ENCODE measurements at regions not wholly inside any gene's neighbourhood (a gene's known extent, or its start where the extent isn't known, plus 50 kb on each side); places are given as distances from the start of the nearest gene placed in this dataset.

DNA sequence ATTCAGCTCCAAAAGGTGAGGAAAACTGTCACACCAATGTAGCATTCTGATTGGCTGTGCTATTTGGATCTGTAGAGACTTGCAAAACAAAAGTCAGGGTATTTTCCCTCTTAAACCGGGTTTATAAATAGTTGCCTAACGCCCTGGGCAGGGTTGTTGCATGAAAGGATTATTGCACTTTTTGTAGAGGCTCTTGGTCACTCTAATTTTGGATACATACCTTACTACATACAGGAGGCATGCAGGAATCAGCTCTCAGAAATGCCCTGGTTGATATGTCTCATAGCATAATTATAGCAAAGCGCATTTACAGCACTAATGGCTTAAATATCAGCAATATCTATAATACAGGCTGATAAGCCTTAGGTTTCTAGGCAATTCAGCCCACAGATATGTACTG is 200.0 kb upstream of the GDNF start:
- Histone ChIP-seq H3K27ac (no peak overlapping the region), H3K4me3 (no peak overlapping the region)

DNA sequence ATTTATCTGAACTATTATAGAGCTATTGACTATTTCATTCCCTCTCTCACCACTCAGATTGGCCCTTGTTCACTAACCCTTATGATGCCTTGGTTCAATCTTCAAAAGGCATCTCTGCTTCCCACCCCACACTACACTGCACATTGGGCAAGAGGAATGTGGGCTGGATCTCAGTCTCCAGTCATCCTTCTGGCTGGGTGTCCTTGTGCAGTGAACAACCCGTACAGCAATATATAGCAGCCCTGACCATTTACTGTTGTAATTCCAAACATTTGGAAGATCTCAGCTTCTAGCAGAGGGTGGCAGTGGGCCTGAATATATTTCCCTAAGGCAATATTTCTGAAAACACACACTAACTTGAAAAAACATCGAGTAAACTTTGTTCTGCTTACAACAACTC is 199.2 kb upstream of the GDNF start:
- Histone ChIP-seq H3K27ac (no peak overlapping the region), H3K4me3 (no peak overlapping the region)

DNA sequence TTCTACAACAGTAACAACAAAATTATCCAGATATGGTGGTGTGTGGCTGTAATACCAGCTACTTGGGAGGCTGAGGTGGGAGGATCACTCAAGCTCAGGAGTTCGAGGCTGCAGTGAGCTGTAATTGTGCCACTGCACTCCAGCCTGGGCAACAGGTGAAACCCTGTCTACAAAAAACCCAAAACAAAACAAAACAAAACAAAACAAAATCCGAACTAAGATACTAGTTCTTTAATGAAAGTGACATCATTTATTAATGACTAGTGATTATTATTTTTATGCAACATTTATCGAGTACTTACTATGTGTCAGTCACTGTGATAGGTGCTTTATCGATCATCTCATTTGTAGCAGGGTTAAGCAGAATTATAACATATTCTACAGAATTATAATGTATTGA is 196.9 kb upstream of the GDNF start:
- no peak overlapping the region for H3K4me3 ChIP-seq
- no peak overlapping the region for H3K27ac ChIP-seq

DNA sequence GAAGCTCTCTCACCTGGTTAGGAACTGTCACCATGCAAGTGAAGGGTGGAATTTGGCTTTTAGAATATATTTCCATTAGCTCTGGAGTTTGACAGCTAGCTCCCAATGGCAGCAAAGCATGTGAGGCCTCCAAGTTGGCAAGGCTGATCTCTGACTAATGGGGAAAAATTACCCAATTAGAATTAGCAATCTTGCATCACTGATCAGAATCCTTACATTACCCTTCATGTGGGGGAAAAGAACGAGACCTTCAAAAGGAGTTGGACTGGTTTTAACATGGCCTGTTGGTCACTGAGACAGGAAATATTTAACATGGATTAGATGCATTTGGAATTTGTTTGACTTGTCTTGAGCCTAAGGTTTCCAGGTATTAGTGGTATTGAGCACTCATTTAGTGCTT is 192.3 kb upstream of the GDNF start:
- Histone ChIP-seq H3K27ac (no peak overlapping the region), H3K4me3 (no peak overlapping the region)

DNA sequence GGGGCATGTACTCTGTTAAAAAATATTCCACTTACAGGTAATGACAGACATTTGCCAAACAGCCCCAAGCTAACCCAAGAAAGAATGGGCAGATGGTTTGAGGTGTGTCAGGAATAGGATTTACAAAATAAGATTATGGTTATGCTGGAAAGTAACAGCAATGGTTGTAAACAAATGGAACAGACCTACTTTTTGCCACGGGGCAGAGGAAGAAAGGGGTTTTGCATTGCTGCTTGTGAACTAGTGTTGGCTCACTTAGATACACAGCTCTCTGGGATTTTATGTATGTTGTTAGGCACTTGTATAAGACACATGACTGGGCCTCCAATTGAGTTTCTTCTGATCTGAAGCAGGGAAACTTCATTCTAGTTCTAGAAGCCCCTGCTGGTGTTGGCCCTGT is 191.5 kb upstream of the GDNF start:
- Histone ChIP-seq H3K27ac (no peak overlapping the region), H3K4me3 (no peak overlapping the region)

DNA sequence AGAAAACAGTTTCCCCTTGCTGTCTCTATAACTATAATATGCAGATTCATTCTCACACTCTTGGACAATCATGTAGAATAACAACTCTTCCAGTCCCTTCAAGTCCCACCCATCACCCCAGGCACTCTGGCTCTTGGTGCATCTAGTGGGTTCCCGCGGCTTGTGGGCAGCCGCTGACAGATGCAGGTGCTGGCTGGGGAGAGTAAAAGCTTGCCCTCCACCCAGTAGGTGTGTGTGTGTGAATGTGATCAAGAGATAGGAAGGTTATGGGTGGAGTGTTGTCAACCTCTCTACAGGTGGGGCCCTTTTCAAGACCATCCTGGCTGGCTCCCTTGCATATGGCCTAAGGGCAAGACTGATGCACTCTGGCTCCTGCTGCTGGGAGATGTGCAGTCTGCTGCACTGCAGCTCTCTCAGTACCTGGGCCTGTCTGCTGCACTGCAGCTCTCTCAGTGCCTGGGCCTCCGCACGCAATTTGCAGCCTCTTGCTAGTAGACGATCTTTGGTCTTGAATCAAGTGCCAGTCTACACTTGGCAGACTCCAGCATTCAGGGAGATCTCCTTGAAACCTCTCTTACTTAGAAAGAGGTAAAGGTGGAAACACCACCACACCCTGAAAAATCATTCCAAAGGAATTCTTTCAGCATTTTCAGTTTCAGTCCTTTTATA is 189.7 kb upstream of the GDNF start:
- H3K4me3 ChIP-seq = no peak overlapping the region

DNA sequence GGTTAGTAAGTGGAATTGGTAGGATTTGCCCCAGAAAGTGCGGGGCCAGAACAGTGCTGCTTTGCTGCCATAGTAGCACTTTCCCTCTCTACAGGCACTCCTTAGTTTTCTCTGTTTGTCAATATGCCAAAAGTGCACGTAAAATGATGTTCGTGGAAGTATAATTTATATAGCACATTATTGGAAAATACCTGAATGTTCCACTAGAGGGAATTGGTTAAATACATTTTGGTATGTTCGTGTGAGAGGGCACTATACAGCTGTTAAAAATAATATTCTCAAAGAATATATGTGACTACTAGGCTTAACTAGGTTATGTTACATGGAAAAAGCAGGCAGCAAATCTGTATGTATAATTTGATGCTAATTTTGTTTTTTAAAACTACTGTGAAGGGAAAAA is 184.0 kb upstream of the GDNF start:
- Histone ChIP-seq H3K27ac (no peak overlapping the region), H3K4me3 (no peak overlapping the region)

More for the DNA sequence above, 189.7 kb upstream of the GDNF start:
- H3K27ac ChIP-seq = no peak overlapping the region

DNA sequence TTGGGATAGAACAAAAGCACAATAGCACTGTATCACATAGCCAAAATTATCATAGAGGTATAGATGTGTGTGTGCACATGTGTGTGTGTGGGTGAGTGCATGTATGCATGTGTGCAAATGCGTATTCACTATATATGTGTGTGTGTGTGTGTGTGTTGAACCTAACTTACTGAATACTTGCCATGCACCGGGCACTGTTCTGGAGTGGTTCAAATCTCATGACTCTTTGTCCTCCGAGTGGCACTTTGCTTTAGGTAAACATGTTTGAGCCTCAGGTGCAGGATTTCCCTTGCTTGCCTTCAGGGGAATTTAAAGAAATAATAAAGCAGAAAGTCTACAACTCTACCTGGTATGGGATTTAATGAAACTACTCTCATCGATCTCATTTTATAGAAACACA is 183.5 kb upstream of the GDNF start:
- Histone ChIP-seq H3K27ac (no peak overlapping the region), H3K4me3 (no peak overlapping the region)

DNA sequence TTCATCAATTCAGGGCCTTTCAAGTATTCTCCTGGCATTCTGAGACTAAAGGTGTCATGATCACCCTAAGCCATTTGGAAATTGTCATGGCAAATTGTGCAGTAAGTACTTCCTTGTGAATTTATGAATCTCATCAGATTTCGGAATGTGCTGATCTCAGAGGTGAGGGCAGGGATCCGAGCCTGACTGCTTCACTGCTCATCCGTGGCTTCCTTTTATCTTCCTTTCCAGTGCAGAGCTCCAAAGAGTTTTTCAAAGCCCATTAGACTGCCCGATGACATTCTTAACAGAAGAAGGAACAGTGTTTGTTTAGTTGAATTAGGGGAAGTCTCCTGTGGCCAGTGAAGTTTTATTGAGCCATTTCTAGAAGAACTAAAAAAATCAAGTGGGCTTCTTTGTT is 182.8 kb upstream of the GDNF start:
- Histone ChIP-seq H3K4me3 (no peak overlapping the region), H3K27ac (no peak overlapping the region)

DNA sequence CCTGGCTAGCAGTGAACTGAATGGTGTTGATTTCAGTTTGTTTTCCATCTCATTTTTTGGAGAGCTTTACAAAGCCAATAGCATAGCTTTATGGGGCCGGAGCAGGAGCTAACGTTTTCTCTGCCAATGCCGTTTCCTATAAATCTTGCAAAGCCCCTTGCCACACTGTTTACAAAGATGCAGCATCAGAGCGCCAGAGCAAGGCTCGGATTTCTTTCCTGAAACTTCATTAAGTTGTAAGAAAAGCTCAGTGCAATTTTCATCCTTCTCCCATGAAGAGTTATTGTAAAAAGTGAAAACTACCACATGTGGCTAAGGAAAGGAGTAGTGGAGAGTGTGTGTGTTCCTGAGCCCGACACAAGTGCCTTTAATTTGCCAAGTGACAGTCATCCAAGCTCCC is 178.2 kb upstream of the GDNF start:
- Histone ChIP-seq H3K4me3 (no peak overlapping the region), H3K27ac (no peak overlapping the region)

DNA sequence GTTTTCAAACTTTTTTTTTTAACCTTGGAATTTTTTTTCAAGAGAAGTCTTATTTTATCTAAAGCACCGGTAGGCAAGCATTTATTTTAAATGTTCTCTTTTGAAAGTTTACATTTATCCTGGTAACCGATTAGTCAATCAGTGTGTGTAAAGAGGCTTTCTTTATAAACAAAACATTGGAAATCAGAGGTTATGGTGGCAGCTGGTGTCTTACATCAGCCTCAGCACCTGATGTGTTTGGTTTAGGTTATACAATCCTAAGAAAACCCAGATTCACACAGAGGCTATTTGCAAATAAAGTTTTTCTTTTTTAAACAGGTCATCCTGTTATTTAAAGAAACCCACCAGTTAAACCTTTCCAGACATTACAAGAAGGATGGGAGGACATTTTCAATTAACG is 173.3 kb upstream of the GDNF start:
- H3K4me3 ChIP-seq = no peak overlapping the region
- H3K27ac ChIP-seq = no peak overlapping the region

DNA sequence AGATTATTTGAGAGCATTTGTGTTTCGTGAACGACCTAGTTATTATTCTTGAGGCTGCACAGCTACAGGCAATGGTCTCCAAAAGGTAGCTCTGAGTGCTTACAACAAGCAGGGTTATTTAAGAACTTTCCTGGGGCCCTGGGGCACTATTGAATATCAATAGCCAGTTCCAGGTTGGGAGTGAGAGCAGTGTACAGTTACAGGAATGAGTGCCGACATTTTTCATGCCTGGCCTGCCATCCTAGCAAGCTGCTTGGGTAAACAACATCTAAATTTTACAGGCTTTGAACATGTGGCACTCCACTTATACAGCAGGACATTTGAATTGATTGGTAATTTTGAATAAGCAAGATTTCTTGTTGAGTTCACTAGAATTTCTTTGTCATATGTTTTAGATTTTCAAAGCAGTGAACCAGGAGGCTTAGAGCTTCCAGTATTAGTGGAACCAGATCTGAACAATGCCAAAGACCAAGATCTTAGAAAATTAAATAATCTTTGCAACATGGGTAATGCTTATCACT is 171.9 kb upstream of the GDNF start:
- Histone ChIP-seq H3K27ac (no peak overlapping the region), H3K4me3 (no peak overlapping the region)

DNA sequence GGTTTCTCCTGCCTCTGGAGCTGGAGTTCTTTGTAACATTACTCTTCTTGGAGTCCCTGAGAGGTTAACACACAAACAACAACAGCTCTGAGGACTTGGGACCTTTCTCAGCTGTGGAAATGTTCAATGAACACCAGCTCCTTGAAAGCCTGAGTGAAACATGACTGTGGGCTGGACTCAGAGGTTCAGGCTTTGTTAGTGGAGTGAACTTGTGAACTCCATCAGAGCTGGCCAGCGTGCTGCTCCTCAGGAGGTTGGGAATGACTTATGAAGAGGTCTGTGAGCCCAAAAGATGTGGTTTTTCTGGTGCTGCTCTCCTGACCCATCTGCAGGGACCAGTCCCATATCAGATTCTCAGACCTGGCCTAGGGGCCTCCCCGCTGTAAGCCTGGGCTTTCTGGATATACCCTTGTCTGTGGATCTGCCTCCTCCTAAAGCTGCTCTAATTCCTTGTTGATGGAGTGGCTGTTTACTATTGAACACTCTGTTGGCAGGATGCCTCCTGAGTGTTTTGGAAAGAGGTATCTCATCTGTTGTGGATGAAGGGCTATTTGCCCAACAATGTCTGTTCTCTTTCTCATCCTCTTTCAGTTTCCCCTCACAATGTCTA is 170.0 kb upstream of the GDNF start:
- H3K27ac ChIP-seq = no peak overlapping the region
- H3K4me3 ChIP-seq = no peak overlapping the region

DNA sequence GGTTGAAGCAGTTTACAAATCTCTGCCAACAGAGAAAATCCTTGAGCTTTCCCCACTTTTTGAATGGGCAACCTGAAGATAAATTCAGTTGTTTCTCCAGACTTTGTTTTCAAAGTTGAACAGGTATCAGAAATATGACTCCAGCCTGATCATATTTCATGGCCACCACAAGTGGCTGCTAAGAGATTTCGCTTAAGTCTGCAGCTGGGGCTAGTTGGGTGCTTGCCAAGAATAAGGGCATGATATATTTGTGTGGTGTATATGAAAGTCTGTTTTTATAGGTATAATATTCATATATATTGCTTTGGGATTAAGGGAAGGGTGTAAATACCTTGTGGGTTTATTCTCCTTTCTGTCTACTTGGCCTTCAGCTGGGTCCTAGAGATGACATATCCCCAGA is 168.4 kb upstream of the GDNF start:
- H3K4me3 ChIP-seq = no peak overlapping the region

DNA sequence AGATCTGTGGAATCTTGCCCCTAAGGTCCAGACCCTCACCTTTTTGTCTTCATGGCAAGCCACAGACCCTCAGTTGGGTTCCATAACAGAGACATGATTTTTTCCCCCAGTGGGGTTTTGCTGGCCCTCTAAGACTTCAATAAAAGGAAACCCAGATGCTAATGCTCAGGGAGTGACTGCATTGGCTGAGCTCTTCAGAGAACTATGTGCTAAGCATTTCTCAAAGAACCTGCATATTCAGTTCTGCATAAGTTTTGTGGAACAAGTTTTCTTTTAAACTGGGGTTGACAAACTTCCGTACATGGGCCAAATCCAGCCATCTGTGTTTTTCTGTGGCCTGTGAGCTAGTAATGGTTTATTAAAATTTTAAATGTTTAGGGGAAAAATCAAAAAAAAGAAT is 159.8 kb upstream of the GDNF start:
- Histone ChIP-seq H3K4me3 (no peak overlapping the region), H3K27ac (no peak overlapping the region)

More for the DNA sequence above, 168.4 kb upstream of the GDNF start:
- H3K27ac ChIP-seq = no peak overlapping the region

DNA sequence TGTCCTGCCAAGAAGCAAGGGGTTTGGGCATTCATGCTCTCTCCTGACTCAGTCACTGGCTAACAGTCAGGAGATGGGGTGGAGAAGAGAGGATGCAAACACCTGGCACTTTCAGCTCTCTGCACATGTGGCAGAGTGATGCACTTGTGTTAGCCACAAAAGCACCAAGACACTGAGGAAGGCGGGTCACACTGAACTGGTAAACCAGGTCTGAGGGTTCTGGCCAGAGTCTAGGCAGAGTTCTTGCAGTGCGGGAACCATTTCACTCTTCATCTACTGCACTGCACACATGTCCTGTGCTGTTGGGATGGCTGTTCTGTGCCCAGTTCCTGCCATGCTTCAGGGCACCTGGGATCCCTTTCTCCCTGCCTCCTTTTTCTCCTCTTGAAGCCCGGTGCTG is 157.1 kb upstream of the GDNF start:
- H3K4me3 ChIP-seq = no peak overlapping the region
- H3K27ac ChIP-seq = no peak overlapping the region

DNA sequence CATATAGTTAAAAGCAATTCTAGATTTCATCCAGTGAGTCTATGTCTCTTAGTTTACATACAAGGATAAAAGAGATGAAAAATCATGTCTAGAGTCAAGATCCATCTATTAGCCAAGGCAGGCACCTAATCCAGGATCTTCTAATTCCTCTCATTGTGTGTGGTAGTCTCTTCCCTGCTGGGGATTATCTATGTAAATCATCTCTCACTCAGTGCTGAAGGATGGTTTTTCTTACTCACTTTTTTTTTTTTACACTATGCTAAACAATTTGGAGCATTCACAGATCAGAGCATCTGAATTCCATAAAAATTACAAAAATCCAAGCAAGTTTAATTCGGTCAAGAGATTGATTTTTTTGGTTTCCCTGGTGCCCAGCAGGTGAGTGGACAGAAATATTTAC is 154.9 kb upstream of the GDNF start:
- Histone ChIP-seq H3K27ac (no peak overlapping the region), H3K4me3 (no peak overlapping the region)

DNA sequence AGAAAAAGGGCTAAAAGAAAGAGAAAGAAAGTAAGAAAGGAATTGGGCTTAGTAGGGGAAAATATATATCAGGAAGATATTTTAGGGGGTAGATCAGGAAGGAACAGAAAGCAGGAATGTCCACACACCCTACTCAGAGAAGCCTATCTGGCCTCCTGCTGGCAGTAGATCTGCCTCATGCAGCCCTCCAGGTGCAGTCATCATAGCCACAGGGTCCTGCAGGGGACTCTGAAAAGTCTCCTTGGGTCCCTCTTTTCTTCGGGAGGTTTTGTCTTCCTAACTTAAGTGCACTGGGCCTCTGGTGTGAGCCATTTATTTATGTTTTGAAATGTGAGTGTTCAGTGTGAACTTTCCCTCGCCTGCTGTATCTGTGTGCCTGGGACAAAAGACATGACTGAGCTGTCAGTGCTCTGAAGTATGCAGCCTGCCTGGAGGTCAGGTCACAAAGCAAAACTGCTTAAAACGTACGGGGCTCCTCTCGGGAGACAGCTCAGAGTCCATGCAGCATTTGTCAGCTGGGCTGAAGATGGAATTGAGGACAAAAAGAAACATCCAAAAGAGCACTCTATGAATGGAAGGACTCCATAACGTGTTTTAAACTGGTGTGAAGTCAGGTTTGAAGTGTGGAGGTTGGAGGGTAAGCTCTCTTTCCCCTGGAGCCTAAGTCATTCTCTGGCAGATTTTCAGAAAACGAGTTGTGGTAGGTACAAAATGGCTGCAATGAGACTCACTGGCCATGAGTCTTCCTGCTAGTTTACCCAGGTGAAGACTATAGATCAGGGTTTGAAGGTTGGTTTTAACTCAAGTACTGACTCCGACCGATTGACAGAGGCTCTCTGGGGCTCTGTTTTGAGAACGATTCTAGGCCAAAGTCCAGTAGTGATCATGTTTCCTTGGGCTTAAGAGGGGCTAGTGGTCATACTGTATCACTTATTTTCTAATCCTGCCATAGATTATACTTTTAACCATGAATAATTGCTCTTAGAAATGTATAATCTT is 151.8 kb upstream of the GDNF start:
- no peak overlapping the region for H3K27ac ChIP-seq
- no peak overlapping the region for H3K4me3 ChIP-seq

DNA sequence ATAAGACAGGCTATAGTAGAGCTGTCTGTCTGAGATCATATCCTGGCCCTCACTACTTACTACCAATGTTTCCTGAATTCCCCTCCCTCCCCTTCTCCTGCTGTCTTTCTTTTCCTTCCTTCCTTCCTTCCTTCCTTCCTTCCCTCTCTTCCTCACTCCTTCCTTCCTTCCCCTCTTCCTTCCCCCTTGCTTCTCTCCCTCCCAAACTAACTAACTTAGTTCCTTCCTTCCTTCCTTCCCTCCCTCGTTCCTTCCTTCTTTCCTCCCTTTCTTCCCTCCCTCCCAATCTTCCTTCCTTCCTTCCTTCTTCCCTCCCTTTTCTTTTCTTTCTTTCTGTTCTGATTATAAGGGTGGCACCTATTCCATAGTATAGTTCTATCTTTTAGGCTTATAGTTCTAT is 150.0 kb upstream of the GDNF start:
- no peak overlapping the region for H3K4me3 ChIP-seq
- H3K27ac ChIP-seq = no peak overlapping the region

DNA sequence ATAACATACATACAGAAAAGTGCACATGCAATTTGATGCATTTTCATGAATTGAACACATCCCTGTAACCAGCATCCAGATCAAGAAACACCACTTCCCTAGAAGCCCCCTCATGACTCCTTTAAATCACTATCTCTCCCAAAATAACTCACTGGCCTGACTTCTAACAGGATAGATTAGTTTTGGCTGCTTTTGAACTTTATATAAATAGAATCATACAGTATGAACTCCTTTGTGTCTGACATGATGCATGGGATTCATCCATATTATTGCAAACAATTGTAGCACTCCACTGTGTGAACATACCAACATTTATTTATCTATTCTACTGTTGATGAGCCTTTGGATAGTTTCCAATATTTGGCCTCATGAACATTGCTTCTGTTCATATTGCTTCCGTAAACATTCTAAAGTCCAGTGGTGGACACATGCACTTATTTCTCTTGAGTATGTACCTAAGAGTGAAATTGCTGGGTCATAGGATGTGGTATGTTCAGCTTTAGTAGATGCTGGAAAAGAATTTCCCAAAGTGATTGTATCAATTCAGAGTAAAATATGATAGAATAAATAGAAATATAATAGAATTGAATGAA is 148.7 kb upstream of the GDNF start:
- Histone ChIP-seq H3K4me3 (no peak overlapping the region), H3K27ac (no peak overlapping the region)

Data from skin epidermis (tissue), 12 donors.